Activated naive CD8-positive, alpha-beta T cell treated with anti-CD3 and anti-CD28 coated beads, Interleukin-2, amount 50 U/mL, for 16 hours (primary cell): ENCODE measurements at regions not wholly inside any gene's neighbourhood (a gene's known extent, or its start where the extent isn't known, plus 50 kb on each side); places are given as distances from the start of the nearest gene placed in this dataset.

Experiments used
- DNase-seq: peaks from one replicate; pipeline ENCODE4 v3.0.0-alpha.2; 2020; ENCODE audit warnings: low read depth, low spot score

DNA sequence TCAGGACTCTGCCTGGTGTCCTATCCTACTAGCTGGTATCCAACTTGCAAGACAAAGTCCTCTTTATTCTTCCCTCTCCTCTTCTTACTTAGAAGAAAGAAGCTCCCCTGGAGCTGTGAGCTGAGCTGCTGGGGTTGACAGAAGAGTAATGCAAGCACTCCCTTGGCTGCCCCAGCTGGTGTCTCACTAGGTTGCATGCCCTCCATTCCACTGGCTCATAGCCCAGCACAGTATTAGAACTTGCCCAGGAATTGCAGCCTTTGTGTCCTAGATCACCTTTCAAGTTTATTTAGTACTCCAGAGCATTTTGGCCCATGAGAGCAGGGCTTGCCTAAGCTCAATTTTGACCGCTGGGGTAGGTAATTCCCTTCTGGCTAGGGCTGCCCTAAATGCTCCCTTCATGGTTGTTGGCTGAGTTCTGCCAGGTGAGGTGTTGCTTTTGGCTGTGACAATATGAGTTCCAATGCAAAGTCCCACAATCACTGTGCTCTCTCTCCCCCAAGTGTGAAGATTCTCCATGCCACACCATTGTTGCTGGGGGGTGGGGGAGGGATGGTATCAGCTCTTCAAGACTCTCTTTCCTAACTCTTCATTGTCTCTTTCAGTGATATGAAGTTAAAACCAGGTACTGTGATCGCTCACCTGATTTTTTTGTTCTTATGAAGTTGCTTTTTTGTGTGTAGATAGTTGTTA, 317.4 kb upstream of the DDHD1 start:
- no peak for DNase-seq

DNA sequence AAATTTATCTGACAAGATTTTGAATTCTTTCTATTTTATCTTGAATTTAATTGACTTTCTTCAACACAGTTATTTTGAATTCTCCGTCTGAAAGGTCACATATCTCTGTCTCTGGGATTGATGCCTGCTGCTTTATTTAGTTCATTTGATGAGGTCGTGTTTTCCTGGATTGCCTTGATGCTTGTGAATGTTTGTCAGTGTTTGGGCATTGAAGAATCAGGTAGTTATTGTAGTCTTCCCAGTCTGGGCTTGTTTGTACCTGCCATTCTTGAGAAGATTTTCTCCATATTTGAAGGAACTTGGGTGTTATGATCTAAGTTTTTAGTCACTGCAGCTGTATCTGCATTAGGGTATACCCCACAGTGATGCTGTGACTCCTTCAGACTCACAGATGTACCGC, 315.8 kb upstream of the DDHD1 start:
- no peak for DNase-seq

DNA sequence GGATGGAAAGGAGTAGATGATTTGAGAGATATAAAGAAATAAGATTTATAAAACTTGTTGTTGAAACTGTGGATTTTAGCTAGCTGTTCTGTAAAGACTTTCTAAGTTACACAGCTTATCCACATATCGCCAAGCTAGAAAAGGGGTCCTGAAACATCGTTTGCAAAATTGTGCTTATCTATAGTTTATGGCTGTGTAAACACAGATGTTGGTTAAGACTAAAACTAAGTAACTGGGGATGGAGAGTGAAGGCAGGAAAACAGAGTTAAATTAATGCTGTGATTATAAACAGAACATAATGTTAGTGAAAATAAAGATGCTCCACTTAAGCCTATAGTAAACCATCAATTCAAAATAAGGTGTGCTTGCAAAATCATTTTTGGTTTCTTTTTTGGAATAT, 311.3 kb upstream of the DDHD1 start:
- no peak for DNase-seq

DNA sequence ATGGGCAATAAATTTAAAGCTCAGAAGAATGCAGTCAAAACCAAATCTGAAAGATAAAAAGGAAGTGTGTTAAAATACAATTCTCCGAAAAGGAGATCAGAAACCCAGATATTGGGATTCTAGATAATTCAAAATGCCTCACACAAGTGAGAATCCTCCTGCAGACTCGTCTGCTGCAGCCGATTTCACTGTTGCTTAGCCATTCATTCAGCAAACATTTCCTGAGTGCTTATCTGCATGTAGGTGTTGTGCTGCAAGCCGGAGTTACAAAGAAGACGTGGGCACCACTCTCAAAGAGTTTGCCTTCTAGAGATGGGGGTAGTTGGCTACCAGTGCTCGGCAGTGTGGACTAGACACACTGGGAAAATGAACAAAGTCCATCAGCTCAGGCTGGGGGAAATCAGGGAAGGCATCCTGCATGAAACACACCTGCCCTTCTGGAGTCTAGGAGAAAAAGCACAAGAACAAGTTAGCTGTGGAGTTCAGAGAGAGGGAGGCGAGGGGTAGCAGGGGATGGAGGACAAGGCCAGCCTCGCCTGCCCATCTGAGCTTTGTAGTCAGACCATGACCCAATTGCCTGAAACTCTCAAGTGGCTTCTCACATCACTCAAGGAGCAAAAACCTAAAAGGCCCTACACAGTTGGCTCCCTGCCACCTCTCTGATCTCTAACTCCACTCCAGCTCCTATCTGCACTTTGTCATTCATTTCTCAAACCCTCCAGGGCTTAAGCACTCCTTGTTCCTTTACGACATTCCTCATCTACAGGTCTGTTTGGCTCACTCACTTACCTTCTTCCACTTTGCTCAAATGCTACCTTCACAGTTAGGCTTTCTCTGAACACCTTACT, 310.0 kb upstream of the DDHD1 start:
- no peak for DNase-seq

DNA sequence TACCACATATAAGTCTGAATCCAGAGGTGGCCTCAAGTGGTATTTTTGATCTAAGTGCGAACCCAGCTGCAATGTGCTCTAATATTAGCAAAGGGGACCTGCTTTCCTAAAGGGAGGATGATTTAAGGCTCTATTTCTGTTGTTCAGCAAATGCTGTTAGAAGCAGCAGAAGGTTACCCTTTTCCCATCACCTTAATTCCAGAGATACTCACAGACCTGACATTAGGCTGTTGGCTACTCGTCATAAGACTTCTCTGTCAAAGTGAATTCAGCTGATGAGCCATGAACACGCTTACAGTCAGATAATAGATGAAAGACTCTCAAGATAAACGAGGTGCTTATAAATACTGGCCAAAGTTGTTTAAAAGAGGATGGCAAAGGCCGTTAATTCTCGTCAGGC, 308.7 kb upstream of the DDHD1 start:
- DNase-seq = no peak

DNA sequence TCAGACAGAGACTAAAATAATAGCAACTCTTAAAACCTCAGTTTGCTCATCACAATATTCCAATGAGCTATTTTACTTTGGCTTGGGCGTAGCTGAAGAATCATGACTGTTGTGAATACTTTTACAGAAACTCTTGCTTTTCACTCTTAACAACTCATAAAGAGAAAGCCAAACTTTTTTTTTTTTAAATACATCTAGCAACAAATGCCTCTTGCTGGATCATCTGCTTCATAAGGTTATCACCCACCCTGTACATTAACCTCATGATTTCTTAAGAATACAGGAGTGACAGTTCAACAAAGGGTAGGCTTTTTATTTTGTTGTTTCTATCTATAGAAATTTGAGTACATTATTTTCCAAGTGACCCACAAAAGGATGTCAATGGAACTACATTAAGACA, 307.4 kb upstream of the DDHD1 start:
- DNase-seq = no peak

DNA sequence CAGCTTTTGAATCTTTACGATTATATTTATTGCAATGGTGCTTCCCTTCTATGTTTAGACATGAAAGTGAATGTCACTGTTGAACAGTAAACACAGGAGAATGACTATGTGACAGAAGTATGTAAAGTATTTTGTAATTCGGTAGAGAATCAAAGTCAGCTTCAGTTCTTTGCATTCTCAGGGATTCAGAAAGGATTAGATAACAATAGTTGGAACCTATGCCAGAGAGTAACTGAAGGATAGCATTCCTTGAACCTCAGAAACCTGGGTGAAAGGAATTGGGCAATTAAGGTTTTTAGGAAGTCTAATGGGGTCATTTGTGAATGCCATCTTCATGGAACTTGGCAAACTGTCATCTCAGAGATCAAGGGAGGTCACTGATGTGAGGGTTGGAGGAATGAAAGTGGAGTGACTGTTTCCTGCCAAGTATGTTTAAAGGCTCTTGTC, 305.3 kb upstream of the DDHD1 start:
- DNase-seq = no peak

DNA sequence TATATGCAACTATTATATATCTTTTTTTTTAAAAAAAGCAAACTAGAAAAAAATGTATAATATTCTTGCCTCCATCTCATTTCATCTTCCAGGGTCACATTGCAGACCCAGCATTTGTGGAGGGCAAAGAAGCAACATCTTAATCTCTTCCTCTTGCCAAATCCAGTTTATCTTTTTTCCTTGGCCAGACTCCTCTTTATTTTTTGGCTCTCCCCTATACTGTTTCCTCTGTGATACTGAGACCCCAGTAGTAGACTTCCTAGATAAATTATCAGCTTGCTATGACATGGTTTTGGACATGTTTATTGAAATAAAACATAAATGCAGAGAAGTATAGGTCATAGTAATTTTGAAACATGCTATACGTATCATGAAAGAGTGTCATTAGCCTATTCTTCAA, 303.8 kb upstream of the DDHD1 start:
- DNase-seq = no peak

DNA sequence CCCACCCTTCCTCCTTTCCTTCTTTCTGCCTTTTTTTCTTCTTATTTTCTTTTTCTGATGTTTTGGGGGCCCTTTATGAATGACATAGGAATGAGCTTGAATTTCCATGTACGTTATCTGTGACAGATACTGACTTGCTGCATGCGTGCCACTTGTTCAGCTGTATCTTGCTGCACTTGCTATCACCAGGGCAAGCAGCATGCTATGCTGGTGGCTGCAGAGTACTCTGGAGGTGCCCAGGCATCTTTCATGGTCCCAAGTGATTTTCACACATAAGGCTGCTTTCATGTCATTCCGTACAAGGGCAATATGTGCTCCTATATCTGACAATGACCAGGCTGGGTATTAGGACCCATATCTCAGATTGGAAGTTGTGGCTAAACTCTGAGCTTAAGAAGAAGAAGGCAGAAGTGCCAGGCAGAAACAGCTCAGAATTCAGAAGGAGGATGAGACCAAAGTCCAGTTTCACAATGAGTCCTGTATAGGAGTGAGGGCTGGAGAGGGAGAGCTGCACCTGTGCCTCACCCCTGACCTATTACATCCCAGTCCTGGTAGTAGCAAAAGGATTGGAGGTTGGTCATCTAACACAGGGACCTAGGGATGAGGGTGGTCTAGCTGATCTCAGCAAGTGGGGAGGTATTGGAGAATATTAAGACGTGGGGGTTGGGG, 299.0 kb upstream of the DDHD1 start:
- DNase-seq = no peak

DNA sequence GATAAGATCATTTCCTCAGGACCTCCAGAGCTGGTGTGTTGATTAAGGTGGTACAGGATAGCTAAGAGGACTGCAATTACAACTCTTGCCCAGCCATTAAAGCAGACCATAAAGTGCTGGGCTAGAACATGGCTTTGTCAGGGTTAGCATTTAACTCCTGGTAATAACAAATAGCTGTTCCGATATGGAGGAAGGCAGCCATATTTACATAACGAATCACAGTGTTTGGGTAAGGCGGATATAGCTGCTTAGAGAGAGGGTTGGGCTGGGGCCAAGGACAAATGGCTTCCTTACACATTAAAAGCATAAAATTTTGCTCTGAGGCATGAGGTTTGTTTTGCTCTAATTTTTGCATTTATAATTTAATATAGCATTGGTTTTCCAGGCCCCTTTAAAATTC, 297.7 kb upstream of the DDHD1 start:
- DNase-seq = no peak

DNA sequence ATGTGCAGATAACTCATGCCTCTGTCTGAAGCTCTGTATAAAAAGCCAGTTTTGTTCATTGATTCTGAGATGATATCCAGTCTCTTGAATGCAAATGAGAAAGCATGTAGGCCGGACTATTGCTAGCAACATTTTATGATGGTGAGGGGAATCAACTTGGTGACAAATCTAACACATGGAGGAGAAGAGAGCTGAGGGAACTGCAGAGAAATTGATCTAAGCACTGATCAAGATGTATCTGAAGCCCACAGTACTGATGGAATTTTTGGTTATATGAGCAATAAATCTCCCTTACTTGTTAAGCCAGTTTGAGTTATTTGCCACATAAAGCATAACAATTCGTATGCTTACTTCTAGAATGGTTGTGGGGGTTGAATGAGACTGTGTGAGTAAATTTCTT, 295.6 kb upstream of the DDHD1 start:
- no peak for DNase-seq

DNA sequence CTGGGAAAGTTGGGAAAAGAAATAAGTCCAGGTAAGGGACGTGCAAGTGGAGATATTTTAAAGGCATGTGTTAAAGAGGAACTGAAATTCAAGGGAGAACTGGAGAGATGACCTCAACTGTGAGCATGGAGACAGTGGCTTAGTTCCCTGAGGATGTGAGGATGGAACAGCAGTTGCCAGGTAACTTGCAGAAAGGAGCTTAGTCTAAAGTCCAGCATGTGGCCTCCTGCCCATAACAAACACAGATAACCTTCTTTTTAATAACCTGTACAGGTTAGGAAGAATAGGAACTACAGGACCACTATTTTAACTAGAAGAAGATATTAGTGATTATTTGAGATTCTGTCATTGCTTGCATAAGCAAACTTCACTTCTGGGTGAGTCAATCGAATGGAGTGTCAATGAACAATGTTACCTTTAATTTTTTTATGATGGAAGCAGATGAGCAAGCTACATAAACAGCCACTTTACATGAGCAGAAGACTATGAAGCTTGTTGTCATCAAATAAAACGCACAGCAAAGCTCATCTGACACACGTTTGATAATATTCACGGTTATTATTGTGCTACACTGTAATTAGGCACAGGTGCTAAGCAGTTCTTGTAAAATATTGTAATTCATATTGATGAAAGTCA, 291.7 kb upstream of the DDHD1 start:
- DNase-seq = no peak

DNA sequence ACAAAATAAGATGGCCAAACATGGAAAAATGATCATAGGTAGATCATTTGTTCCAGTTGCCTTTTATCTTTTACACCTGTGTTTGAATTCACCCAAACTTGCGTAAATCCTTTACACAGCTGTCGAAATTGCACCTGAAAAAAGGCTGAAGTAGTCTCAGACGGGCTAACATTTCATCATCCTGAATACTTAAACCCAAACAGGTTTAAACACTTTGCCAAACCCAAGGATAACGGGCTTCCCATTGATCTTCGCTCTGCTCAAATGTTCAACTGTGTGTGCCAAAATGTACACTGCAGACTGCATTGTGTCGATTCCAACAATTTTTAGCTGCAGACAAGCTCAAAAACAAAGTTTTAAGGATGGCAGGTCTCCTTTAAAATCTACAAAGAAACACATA, 288.7 kb upstream of the DDHD1 start:
- no peak for DNase-seq

DNA sequence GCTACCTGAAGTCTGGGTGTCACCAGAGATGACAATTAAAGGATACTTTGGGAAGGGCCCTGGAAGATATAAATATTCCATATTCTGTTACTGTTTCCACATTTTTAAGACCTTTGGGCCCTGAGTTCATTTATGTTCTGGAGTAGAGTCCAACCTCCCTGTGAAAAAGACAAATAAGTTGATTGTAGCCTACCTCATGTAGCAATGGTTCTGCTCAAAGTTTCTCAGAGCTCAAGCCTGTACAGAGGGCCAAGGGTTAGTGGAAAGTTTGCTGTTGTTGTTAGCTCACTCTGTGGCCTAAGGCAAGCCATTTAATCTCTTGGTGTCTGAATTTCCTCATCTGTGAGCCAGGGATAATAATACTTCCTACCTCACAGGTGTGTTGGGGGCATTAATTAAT, 284.7 kb upstream of the DDHD1 start:
- no peak for DNase-seq

DNA sequence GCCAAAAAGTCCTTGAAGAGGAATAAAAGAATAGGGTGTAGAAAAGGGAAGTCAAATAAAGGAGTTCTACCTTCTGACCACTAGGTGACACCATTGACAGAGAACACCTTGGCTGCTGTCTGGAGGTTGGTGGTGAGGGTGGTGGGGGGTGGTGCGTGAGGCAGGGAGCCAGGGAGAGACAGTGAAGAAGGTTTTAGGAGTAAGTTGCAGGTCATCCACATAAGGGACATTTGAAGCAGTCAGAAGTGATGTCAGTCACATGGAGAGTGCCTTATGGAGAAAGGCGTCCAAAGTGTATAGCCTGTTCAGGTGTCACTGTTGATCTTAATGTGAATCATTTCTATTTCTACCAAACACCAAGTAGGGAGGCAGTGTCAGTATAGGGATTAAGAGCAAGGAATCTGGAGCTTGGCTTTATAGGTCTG, 279.3 kb upstream of the DDHD1 start:
- no peak for DNase-seq

DNA sequence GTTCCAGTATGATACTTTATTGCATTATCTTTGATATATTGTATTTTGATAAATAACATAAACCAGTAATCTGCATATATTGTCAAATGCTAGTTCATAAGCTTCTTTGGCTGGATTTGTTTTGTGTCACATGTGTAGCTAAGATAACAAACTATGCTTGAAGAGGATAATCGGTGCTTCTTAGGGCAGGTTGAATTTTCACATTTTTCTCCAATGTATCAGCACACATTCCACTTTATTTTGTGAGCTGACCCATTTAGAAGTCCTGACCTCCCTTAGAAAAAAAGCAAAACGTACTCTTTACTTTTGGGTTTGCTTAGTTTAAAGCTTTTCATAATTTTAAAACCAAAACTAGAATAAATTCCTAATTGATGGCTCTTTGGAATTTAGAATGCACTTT, 277.7 kb upstream of the DDHD1 start:
- DNase-seq = no peak

DNA sequence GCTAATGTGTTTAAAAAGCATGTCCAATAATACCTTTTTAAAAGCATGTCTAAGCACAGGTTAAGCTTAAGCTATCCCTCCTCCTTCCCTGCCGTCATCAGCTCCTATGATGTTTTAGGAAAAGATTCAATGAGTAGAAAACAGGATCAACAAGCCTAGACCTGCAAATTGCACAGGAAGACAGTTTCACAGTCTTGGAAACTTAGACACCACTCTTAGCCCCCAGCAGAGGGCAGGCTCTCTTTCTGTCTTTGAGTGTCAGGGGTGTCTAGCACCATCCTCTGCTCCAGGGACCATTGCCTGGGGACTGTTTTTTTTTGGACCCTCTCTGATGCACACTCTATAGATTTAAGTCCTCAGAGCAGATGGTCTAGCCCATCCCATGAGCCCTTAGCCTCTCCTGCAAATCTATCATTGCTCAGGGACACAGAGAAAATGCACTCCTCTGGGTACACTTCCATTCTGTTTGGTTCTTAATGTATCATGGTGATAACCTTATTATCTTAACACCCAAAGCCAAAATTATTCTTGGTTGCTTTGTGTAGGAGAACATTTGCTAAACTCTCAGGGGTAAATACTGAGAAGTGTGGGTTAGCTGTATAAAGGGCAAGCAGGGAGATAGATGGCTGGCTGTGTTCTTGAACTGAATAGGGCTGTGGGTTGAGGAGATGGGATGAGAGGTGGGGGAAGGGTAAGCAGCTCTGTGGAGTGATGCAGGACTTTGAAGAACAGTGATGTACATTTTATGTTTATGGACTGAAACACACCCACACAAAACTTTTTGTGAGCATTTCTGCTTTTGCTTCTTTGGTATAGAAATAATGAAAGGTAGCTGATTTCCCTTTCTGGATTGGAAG, 259.9 kb upstream of the DDHD1 start:
- no peak for DNase-seq

DNA sequence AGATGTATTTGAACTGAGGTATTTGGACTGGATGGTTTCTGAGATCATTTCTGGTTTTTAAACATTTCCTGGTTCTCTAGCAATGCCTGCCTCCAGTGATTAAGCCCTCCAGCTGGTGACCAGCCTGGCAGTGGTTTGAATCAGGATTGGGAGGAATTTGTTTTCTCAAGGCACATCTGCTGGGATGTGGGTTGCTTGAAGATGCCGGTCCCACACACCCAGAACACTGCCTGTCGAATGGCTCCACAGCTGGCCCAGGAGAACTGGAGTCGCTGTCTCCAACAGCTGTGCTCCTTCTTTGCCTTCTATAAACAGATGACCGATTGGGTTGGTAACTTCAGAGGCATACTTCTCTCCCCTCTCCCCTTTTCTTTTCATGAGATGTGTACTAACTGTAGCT, 258.0 kb upstream of the DDHD1 start:
- DNase-seq = no peak

DNA sequence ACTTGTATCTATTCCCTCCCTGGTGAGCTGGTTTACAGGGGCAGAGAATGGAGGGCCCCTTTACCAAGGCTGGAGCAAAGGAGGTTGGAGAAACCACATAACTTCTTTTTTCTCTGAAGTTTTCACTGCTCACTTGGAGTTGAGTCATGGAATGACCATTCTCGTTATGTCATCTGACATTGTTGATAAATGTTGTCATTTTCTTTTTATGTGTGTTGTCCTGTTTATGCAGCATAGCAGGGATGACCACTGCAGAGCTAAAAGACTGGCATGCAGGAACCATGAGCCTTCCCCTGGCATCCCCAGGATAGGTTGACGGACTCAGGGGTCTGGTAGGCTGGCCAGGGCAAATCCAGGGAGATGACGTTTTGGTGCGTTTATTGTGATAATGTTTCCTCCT, 256.8 kb upstream of the DDHD1 start:
- DNase-seq = no peak

DNA sequence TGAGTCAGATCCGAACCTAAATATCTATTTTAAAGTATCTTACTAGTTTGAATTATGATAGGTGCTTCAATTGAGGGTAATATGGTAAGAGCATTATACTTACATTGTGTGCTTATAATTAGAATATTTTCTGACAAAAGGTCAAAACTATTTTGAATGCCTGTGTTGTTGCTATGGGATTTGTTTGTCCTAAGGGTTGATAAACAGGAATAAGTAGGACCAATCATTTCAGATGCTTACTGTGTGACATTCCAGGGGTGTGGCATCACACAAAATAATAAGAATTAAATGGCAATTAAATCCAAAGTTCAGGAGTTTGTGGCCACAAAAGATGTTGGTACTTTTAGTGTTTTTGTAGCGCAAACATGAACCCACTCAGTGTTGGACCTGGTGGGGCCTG, 256.2 kb upstream of the DDHD1 start:
- no peak for DNase-seq

DNA sequence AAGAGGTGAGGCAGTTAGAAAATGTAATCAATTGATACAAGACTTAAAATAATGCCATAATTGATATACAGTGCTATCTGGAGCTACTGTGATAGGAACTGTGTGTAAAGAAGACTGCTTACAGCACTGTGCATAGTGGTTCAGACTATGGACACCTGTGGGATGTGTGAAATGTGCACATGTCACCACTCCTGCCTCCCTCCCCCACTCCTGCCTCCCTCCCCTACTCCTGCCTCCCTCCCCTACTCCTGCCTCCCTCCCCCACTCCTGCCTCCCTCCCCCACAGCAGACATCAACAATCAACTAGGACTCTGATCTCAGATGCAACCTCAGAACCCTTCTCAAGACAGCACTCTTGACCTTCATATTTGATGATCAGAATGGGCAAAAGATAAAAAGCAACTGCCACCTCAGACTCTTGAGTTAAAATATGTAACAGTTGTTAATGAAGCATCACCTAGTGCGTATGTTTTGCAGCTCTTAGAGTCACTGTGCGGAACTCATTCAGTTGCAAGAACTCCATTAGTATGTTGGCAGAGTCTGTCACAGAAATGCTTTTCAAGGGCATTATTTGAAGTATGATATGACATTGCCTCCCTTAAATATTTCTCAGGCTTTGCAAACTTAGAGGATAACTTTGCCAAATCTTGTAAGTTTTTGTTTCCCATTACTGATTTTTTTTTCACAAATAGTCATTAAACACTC, 255.2 kb upstream of the DDHD1 start:
- DNase-seq = no peak
